CD4-positive, CD25-positive, alpha-beta regulatory T cell (primary cell): ENCODE measurements at regions not wholly inside any gene's neighbourhood (a gene's known extent, or its start where the extent isn't known, plus 50 kb on each side); places are given as distances from the start of the nearest gene placed in this dataset.
"Not testable (repeated sequence)": the region's sequence is repeated elsewhere in the genome, so short reads cannot be mapped to it uniquely, and the experiment has no call there.

ENCODE experiments used
- ATAC-seq, 2 donors: fragments of 150-1000 bp; cut with Tn5 transposase; one replicate each; pipeline ENCODE4 v1.10.0; 2021; ENCODE audit warnings: low read depth in 2 of 2, moderate number of reproducible peaks in 2 of 2, moderate library complexity in 1 of 2
- DNase-seq, 3 donors: peaks; one replicate each; pipeline versions ENCODE4 v3.0.0 to v3.0.0-alpha.2; 2012 to 2022; ENCODE audit warnings: mixed read lengths in 1 of 3
- H3K27ac ChIP-seq: one replicate; pipeline ENCODE4 v1.7.0; 2013; ENCODE audit warnings: mild to moderate bottlenecking, low read length; ENCODE audit not compliant: insufficient read depth, poor library complexity, severe bottlenecking
- H3K27me3 ChIP-seq: one replicate; pipeline ENCODE4 v1.7.0; 2013; ENCODE audit warnings: low read length; ENCODE audit not compliant: control insufficient read depth, insufficient read depth
- H3K36me3 ChIP-seq: one replicate; pipeline ENCODE4 v1.7.0; 2013; ENCODE audit warnings: mild to moderate bottlenecking, low read length, moderate library complexity; ENCODE audit not compliant: control insufficient read depth, insufficient read depth
- H3K4me1 ChIP-seq: 2 replicates; pipeline ENCODE4 v1.7.0; 2013; ENCODE audit warnings: mild to moderate bottlenecking, low read length; ENCODE audit not compliant: insufficient read depth, control insufficient read depth, poor library complexity, severe bottlenecking
- H3K4me3 ChIP-seq: one replicate; pipeline ENCODE4 v1.7.0; 2013; ENCODE audit warnings: low read depth, mild to moderate bottlenecking, low read length, moderate library complexity
- H3K9me3 ChIP-seq, 2 experiments: 1 replicate in 1 of 2; 2 replicates in 1 of 2; pipeline ENCODE4 v1.7.0; 2013; ENCODE audit warnings: low read length in 2 of 2, mild to moderate bottlenecking in 1 of 2, moderate library complexity in 1 of 2; ENCODE audit not compliant: control insufficient read depth in 2 of 2
- H3K27ac Mint-ChIP-seq, 3 donors: one replicate each; pipeline ENCODE4 v1.8.0; 2020 to 2022; ENCODE audit warnings: mild to moderate bottlenecking in 3 of 3, mixed read lengths in 3 of 3, moderate library complexity in 2 of 3
- H3K27me3 Mint-ChIP-seq: one replicate; pipeline ENCODE4 v1.8.0; 2022; ENCODE audit warnings: mild to moderate bottlenecking, mixed read lengths
- H3K36me3 Mint-ChIP-seq: one replicate; pipeline ENCODE4 v1.8.0; 2020; ENCODE audit warnings: mixed read lengths
- H3K4me1 Mint-ChIP-seq, 4 donors: one replicate each; pipeline ENCODE4 v1.8.0; 2020 to 2022; ENCODE audit warnings: mixed read lengths in 4 of 4, mild to moderate bottlenecking in 1 of 4
- H3K4me3 Mint-ChIP-seq, 4 donors: one replicate each; pipeline ENCODE4 v1.8.0; 2020 to 2022; ENCODE audit warnings: mild to moderate bottlenecking in 4 of 4, mixed read lengths in 4 of 4, moderate library complexity in 3 of 4
- H3K9me3 Mint-ChIP-seq, 7 donors: one replicate each; pipeline ENCODE4 v1.8.0; 2020 to 2022; ENCODE audit warnings: mixed read lengths in 7 of 7, mild to moderate bottlenecking in 3 of 7, moderate library complexity in 2 of 7

GRCh38 chr20:48368580-48369021 is 459.2 kb downstream of the PREX1 start:
- H3K9me3 Mint-ChIP-seq, H3K36me3 ChIP-seq, H3K27ac Mint-ChIP-seq, ATAC-seq, H3K27me3 ChIP-seq, H3K27me3 Mint-ChIP-seq, DNase-seq, H3K27ac ChIP-seq, H3K9me3 ChIP-seq, H3K4me3 Mint-ChIP-seq, H3K4me3 ChIP-seq, H3K4me1 ChIP-seq, H3K36me3 Mint-ChIP-seq: not testable (repeated sequence)
- H3K4me1 Mint-ChIP-seq, result peaks cover 0 to 12% (median 2%) of the 10 kb centered on the region in 4 donors

GRCh38 chr20:48367541-48368358 is 460.0 kb downstream of the PREX1 start:
- H3K4me3 Mint-ChIP-seq, result not testable (repeated sequence)

GRCh38 chr20:48366230-48366629 is 461.6 kb downstream of the PREX1 start:
- no peak overlapping the region for H3K27ac ChIP-seq
- H3K4me1 ChIP-seq, result no peaks in the 10 kb centered on the region
- DNase-seq (no peak), ATAC-seq (no peak)
- Mint-ChIP-seq H3K9me3 (peaks cover 0 to 3% (median 0%) of the 10 kb centered on the region in 7 donors), H3K4me3 (no peak overlapping the region), H3K27ac (peak overlapping the region in 1 of 3 donors; percentile 40), H3K27me3 (peaks cover 15% of the 10 kb centered on the region), H3K36me3 (no peaks in the 10 kb centered on the region), H3K4me1 (peaks cover 0 to 12% (median 2%) of the 10 kb centered on the region in 4 donors)
- no peak overlapping the region for H3K4me3 ChIP-seq
- no peaks in the 10 kb centered on the region for H3K9me3 ChIP-seq
- no peaks in the 10 kb centered on the region for H3K27me3 ChIP-seq
- H3K36me3 ChIP-seq, result no peaks in the 10 kb centered on the region

More at GRCh38 chr20:48367541-48368358, 460.0 kb downstream of the PREX1 start:
- ATAC-seq, H3K4me1 ChIP-seq, H3K9me3 Mint-ChIP-seq, H3K27ac Mint-ChIP-seq, H3K4me3 ChIP-seq, DNase-seq, H3K9me3 ChIP-seq, H3K36me3 Mint-ChIP-seq, H3K27me3 ChIP-seq, H3K27ac ChIP-seq, H3K36me3 ChIP-seq: not testable (repeated sequence)
- Mint-ChIP-seq H3K4me1 (peaks cover 0 to 12% (median 2%) of the 10 kb centered on the region in 4 donors), H3K27me3 (peaks cover 11% of the 10 kb centered on the region)

- H3K4me1 Mint-ChIP-seq, result peaks cover 0 to 12% (median 2%) of the 10 kb centered on the region in 4 donors
- Histone ChIP-seq H3K36me3 (no peaks in the 10 kb centered on the region), H3K4me3 (no peak overlapping the region), H3K9me3 (no peaks in the 10 kb centered on the region), H3K27me3 (no peaks in the 10 kb centered on the region), H3K27ac (no peak overlapping the region), H3K4me1 (no peaks in the 10 kb centered on the region)
- ATAC-seq, result no peak
- peaks cover 23% of the 10 kb centered on the region for H3K27me3 Mint-ChIP-seq
- no peaks in the 10 kb centered on the region for H3K36me3 Mint-ChIP-seq
- no peak for DNase-seq
- peaks cover 0 to 3% (median 0%) of the 10 kb centered on the region in 7 donors for H3K9me3 Mint-ChIP-seq
- no peak overlapping the region for H3K27ac Mint-ChIP-seq
- no peak overlapping the region for H3K4me3 Mint-ChIP-seq
Observed at GRCh38 chr20:48364688-48365421, 462.9 kb downstream of the PREX1 start.

- no peak overlapping the region for H3K4me3 Mint-ChIP-seq
- peaks cover 0 to 3% (median 0%) of the 10 kb centered on the region in 7 donors for H3K9me3 Mint-ChIP-seq
- peaks cover 0 to 12% (median 2%) of the 10 kb centered on the region in 4 donors for H3K4me1 Mint-ChIP-seq
- Histone ChIP-seq H3K4me3 (no peak overlapping the region), H3K9me3 (no peaks in the 10 kb centered on the region), H3K36me3 (no peaks in the 10 kb centered on the region), H3K27me3 (no peaks in the 10 kb centered on the region), H3K27ac (no peak overlapping the region), H3K4me1 (no peaks in the 10 kb centered on the region)
- H3K27ac Mint-ChIP-seq, result no peak overlapping the region
- ATAC-seq, result no peak
- DNase-seq, result no peak
- peaks cover 26% of the 10 kb centered on the region for H3K27me3 Mint-ChIP-seq
- H3K36me3 Mint-ChIP-seq, result no peaks in the 10 kb centered on the region
Observed at GRCh38 chr20:48364055-48364454, 463.7 kb downstream of the PREX1 start.

- H3K4me3 ChIP-seq, result no peak overlapping the region
- no peak overlapping the region for H3K27ac ChIP-seq
- peak in 1 of 2 donors; percentile 14 for ATAC-seq
- Mint-ChIP-seq H3K27me3 (peaks cover 35% of the 10 kb centered on the region), H3K27ac (no peak overlapping the region), H3K4me1 (no peaks in the 10 kb centered on the region), H3K4me3 (no peak overlapping the region), H3K36me3 (no peaks in the 10 kb centered on the region), H3K9me3 (peaks cover 0 to 3% (median 0%) of the 10 kb centered on the region in 7 donors)
- no peaks in the 10 kb centered on the region for H3K36me3 ChIP-seq
- H3K27me3 ChIP-seq, result no peaks in the 10 kb centered on the region
- no peaks in the 10 kb centered on the region for H3K4me1 ChIP-seq
- no peaks in the 10 kb centered on the region for H3K9me3 ChIP-seq
- no peak for DNase-seq
Observed at GRCh38 chr20:48360342-48360975, 467.3 kb downstream of the PREX1 start.

GRCh38 chr20:48359692-48360341 is 468.0 kb downstream of the PREX1 start:
- Histone ChIP-seq H3K9me3 (no peaks in the 10 kb centered on the region), H3K27ac (no peak overlapping the region), H3K4me1 (no peaks in the 10 kb centered on the region), H3K4me3 (no peak overlapping the region), H3K36me3 (no peaks in the 10 kb centered on the region), H3K27me3 (no peaks in the 10 kb centered on the region)
- DNase-seq (no peak), ATAC-seq (peak; percentile 28 to 44)
- H3K9me3 Mint-ChIP-seq, result peaks cover 0 to under 1% (median 0%) of the 10 kb centered on the region in 7 donors
- H3K36me3 Mint-ChIP-seq, result no peaks in the 10 kb centered on the region
- no peak overlapping the region for H3K4me3 Mint-ChIP-seq
- H3K4me1 Mint-ChIP-seq, result no peaks in the 10 kb centered on the region
- H3K27me3 Mint-ChIP-seq, result peaks cover 32% of the 10 kb centered on the region
- H3K27ac Mint-ChIP-seq, result no peak overlapping the region
